Stimulated activated effector memory CD8-positive, alpha-beta T cell treated with anti-CD3 and anti-CD28 coated beads, Interleukin-12 subunit alpha, Interleukin-12 subunit beta, amount 100 ng/mL, for 72 hours (primary cell): ENCODE measurements at regions not wholly inside any gene's neighbourhood (a gene's known extent, or its start where the extent isn't known, plus 50 kb on each side); places are given as distances from the start of the nearest gene placed in this dataset.
"Not testable (repeated sequence)": the region's sequence is repeated elsewhere in the genome, so short reads cannot be mapped to it uniquely, and the experiment has no call there.

Experiments used
- ATAC-seq: fragments of 150-1000 bp; cut with Tn5 transposase; 2 replicates; pipeline ENCODE4 v1.10.0; 2021
- DNase-seq, 2 donors: peaks; one replicate each; pipeline ENCODE4 v3.0.0; 2021 to 2022; ENCODE audit warnings: low spot score in 2 of 2
- H3K27ac Mint-ChIP-seq: one replicate; pipeline ENCODE4 v1.8.0; 2022; ENCODE audit warnings: mild to moderate bottlenecking, mixed read lengths
- H3K36me3 Mint-ChIP-seq: one replicate; pipeline ENCODE4 v1.8.0; 2022; ENCODE audit warnings: mild to moderate bottlenecking, mixed read lengths
- H3K4me1 Mint-ChIP-seq: one replicate; pipeline ENCODE4 v1.8.0; 2022; ENCODE audit warnings: mixed read lengths
- H3K4me3 Mint-ChIP-seq: one replicate; pipeline ENCODE4 v1.8.0; 2022; ENCODE audit warnings: mild to moderate bottlenecking, mixed read lengths
- H3K9me3 Mint-ChIP-seq: one replicate; pipeline ENCODE4 v1.8.0; 2022; ENCODE audit warnings: mixed read lengths

GRCh38 chr22:11616811-11617210 lies 3911.2 kb upstream of the OR11H1 start:
- no peak overlapping the region for H3K4me3 Mint-ChIP-seq
- ATAC-seq = no peak
- peaks cover 54% of the 10 kb centered on the region for H3K9me3 Mint-ChIP-seq
- H3K36me3 Mint-ChIP-seq = no peaks in the 10 kb centered on the region
- H3K4me1 Mint-ChIP-seq = peaks cover 11% of the 10 kb centered on the region
- H3K27ac Mint-ChIP-seq = no peak overlapping the region
- no peak for DNase-seq

GRCh38 chr22:11618322-11618662 lies 3909.7 kb upstream of the OR11H1 start:
- H3K9me3 Mint-ChIP-seq = peaks cover 46% of the 10 kb centered on the region
- H3K27ac Mint-ChIP-seq = not testable (repeated sequence)

GRCh38 chr22:11618688-11619087 lies 3909.3 kb upstream of the OR11H1 start:
- Mint-ChIP-seq H3K9me3 (peaks cover 46% of the 10 kb centered on the region), H3K4me1 (peaks cover 11% of the 10 kb centered on the region)
- not testable (repeated sequence) for ATAC-seq, H3K36me3 Mint-ChIP-seq, H3K4me3 Mint-ChIP-seq, H3K27ac Mint-ChIP-seq, DNase-seq

More at GRCh38 chr22:11618322-11618662, 3909.7 kb upstream of the OR11H1 start:
- H3K4me1 Mint-ChIP-seq = peaks cover 11% of the 10 kb centered on the region
- not testable (repeated sequence) for DNase-seq, ATAC-seq, H3K4me3 Mint-ChIP-seq, H3K36me3 Mint-ChIP-seq

GRCh38 chr22:11620921-11621762 lies 3906.8 kb upstream of the OR11H1 start:
- H3K9me3 Mint-ChIP-seq = peaks cover 41% of the 10 kb centered on the region

GRCh38 chr22:11622774-11623173 lies 3905.2 kb upstream of the OR11H1 start:
- H3K4me1 Mint-ChIP-seq = peaks cover 11% of the 10 kb centered on the region
- not testable (repeated sequence) for ATAC-seq, H3K27ac Mint-ChIP-seq, H3K36me3 Mint-ChIP-seq, H3K4me3 Mint-ChIP-seq, DNase-seq
- peaks cover 32% of the 10 kb centered on the region for H3K9me3 Mint-ChIP-seq

More at GRCh38 chr22:11620921-11621762, 3906.8 kb upstream of the OR11H1 start:
- peaks cover 11% of the 10 kb centered on the region for H3K4me1 Mint-ChIP-seq
- not testable (repeated sequence) for ATAC-seq, DNase-seq, H3K36me3 Mint-ChIP-seq, H3K27ac Mint-ChIP-seq, H3K4me3 Mint-ChIP-seq

- H3K4me1 Mint-ChIP-seq, H3K36me3 Mint-ChIP-seq, DNase-seq, H3K27ac Mint-ChIP-seq, ATAC-seq, H3K4me3 Mint-ChIP-seq: not testable (repeated sequence)
- peaks cover 18% of the 10 kb centered on the region for H3K9me3 Mint-ChIP-seq
Measured at GRCh38 chr22:11625711-11626421, 3902.1 kb upstream of the OR11H1 start.

GRCh38 chr22:11626422-11626773 lies 3901.6 kb upstream of the OR11H1 start:
- no peak overlapping the region for H3K27ac Mint-ChIP-seq
- no peak overlapping the region for H3K4me3 Mint-ChIP-seq
- H3K9me3 Mint-ChIP-seq = peaks cover 18% of the 10 kb centered on the region

GRCh38 chr22:11627036-11627435 lies 3901.0 kb upstream of the OR11H1 start:
- H3K9me3 Mint-ChIP-seq = peaks cover 18% of the 10 kb centered on the region
- H3K27ac Mint-ChIP-seq, H3K4me3 Mint-ChIP-seq, H3K36me3 Mint-ChIP-seq, ATAC-seq, H3K4me1 Mint-ChIP-seq, DNase-seq: not testable (repeated sequence)

More at GRCh38 chr22:11626422-11626773, 3901.6 kb upstream of the OR11H1 start:
- ATAC-seq (no peak), DNase-seq (no peak)
- H3K4me1 Mint-ChIP-seq = no peaks in the 10 kb centered on the region
- no peaks in the 10 kb centered on the region for H3K36me3 Mint-ChIP-seq

- ATAC-seq (no peak), DNase-seq (no peak)
- Mint-ChIP-seq H3K4me3 (no peak overlapping the region), H3K4me1 (no peaks in the 10 kb centered on the region), H3K9me3 (peaks cover 18% of the 10 kb centered on the region), H3K27ac (no peak overlapping the region), H3K36me3 (no peaks in the 10 kb centered on the region)
Measured at GRCh38 chr22:11627436-11627797, 3900.6 kb upstream of the OR11H1 start.

GRCh38 chr22:11627798-11628650 lies 3900.0 kb upstream of the OR11H1 start:
- Mint-ChIP-seq H3K27ac (no peak overlapping the region), H3K36me3 (no peaks in the 10 kb centered on the region), H3K9me3 (peaks cover 18% of the 10 kb centered on the region), H3K4me1 (no peaks in the 10 kb centered on the region), H3K4me3 (no peak overlapping the region)
- no peak for DNase-seq
- no peak for ATAC-seq

- DNase-seq (no peak), ATAC-seq (no peak)
- H3K9me3 Mint-ChIP-seq = peaks cover 18% of the 10 kb centered on the region
- H3K27ac Mint-ChIP-seq = no peak overlapping the region
- no peaks in the 10 kb centered on the region for H3K36me3 Mint-ChIP-seq
- no peaks in the 10 kb centered on the region for H3K4me1 Mint-ChIP-seq
- no peak overlapping the region for H3K4me3 Mint-ChIP-seq
Measured at GRCh38 chr22:11628651-11629511, 3899.1 kb upstream of the OR11H1 start.

GRCh38 chr22:11629661-11630385 lies 3898.2 kb upstream of the OR11H1 start:
- H3K9me3 Mint-ChIP-seq = peaks cover 14% of the 10 kb centered on the region
- H3K4me3 Mint-ChIP-seq = no peak overlapping the region
- no peaks in the 10 kb centered on the region for H3K4me1 Mint-ChIP-seq
- H3K27ac Mint-ChIP-seq = no peak overlapping the region
- no peaks in the 10 kb centered on the region for H3K36me3 Mint-ChIP-seq
- ATAC-seq = no peak
- DNase-seq = no peak

- H3K4me3 Mint-ChIP-seq, DNase-seq: not testable (repeated sequence)
- H3K9me3 Mint-ChIP-seq = peaks cover 12% of the 10 kb centered on the region
Measured at GRCh38 chr22:11630386-11631084, 3897.5 kb upstream of the OR11H1 start.

More at GRCh38 chr22:11630386-11631084, 3897.5 kb upstream of the OR11H1 start:
- not testable (repeated sequence) for H3K36me3 Mint-ChIP-seq, H3K4me1 Mint-ChIP-seq, H3K27ac Mint-ChIP-seq, ATAC-seq
